ENCODE measurements at regions not wholly inside any gene's neighbourhood (a gene's known extent, or its start where the extent isn't known, plus 50 kb on each side); places are given as distances from the start of the nearest gene placed in this dataset.

GRCh38 chr7:97541188-97541587 lies 190.7 kb upstream of the TAC1 start:
- no peaks in the 10 kb centered on the region for H3K4me1 ChIP-seq
- no peak overlapping the region for H3K4me3 ChIP-seq
- 94 to 96% methylated on average over 14 of the region's 14 CpGs for WGBS, 2 donors
- no peaks in the 10 kb centered on the region for H3K36me3 ChIP-seq
- TF ChIP-seq, protein P1, sequence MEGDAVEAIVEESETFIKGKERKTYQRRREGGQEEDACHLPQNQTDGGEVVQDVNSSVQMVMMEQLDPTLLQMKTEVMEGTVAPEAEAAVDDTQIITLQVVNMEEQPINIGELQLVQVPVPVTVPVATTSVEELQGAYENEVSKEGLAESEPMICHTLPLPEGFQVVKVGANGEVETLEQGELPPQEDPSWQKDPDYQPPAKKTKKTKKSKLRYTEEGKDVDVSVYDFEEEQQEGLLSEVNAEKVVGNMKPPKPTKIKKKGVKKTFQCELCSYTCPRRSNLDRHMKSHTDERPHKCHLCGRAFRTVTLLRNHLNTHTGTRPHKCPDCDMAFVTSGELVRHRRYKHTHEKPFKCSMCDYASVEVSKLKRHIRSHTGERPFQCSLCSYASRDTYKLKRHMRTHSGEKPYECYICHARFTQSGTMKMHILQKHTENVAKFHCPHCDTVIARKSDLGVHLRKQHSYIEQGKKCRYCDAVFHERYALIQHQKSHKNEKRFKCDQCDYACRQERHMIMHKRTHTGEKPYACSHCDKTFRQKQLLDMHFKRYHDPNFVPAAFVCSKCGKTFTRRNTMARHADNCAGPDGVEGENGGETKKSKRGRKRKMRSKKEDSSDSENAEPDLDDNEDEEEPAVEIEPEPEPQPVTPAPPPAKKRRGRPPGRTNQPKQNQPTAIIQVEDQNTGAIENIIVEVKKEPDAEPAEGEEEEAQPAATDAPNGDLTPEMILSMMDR (IDR thresholded peaks at IDR 0.05), result no peak
- TF ChIP-seq EP300 (IDR thresholded peaks at IDR 0.05) (no peak), POLR2AphosphoS5 (IDR thresholded peaks at IDR 0.05) (no peak), POLR2A (IDR thresholded peaks at IDR 0.05) (no peak)
- no peak overlapping the region for H3K27ac ChIP-seq
- H3K9me3 ChIP-seq, result no peaks in the 10 kb centered on the region
- H3K27me3 ChIP-seq, result no peaks in the 10 kb centered on the region
- intact Hi-C loops (cut with DNase I), result no loop called here
- no peak for DNase-seq

DNA sequence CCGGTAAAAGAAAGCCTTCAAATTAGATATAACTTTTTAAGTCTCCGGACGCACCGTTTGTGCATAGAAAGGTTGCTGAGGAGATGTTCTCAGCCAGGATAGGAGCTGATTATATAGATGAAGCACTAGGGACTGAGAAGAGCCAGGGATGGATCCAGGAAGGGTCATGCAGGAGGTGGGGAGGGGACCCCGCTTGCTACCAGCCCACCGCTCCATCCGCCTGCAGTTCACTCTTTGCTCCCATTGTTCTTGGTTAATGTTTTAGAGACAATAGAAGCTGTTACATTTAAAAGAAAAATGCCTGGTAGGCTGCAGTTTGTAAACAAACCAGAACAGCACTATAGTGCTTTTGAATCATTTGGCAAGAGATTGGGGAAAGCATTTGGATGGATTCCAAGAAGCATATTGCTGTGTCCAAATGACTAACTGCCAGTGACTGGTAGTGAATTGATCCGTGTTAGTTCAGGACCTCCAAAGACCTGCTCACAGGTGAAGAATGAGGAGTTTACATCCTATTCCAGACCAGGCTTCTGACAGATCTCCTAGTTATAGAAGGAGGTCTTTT lies 175.9 kb upstream of the TAC1 start:
- H3K27ac ChIP-seq, result no peak overlapping the region
- DNase-seq, result no peak
- intact Hi-C loops (cut with DNase I), result no loop called here
- no peaks in the 10 kb centered on the region for H3K27me3 ChIP-seq
- H3K4me3 ChIP-seq, result no peak overlapping the region
- H3K36me3 ChIP-seq, result no peaks in the 10 kb centered on the region
- WGBS, 2 donors, result 16 to 77% methylated on average over 8 of the region's 8 CpGs
- TF ChIP-seq POLR2A (IDR thresholded peaks at IDR 0.05) (no peak), POLR2AphosphoS5 (IDR thresholded peaks at IDR 0.05) (no peak), EP300 (IDR thresholded peaks at IDR 0.05) (no peak)
- TF ChIP-seq, protein P1 (IDR thresholded peaks at IDR 0.05), result no peak
- peaks cover 0 to 3% (median 0%) of the 10 kb centered on the region in 4 donors for H3K9me3 ChIP-seq
- no peaks in the 10 kb centered on the region for H3K4me1 ChIP-seq

DNA sequence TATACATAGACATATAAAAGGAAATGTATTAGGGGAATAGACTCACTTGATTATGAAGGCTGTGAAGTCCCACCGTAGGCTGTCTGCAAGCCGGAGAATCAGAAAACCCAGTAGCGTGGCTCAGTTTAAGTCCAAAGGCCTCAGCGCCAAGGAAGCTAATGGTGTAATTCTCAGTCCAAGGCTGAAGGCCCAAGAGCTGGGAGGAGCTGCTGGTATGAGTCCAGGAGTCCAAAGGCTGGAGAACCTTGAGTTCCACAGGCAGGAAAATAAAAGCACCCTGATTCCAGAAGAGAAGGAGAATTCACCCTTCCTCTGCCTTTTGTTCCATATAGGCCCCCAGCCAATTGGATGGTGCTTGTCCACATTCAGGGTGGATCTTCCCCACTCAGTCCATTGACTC lies 166.2 kb upstream of the TAC1 start:
- H3K9me3 ChIP-seq, result peaks cover 0 to 3% (median 1%) of the 10 kb centered on the region in 4 donors
- H3K4me1 ChIP-seq, result no peaks in the 10 kb centered on the region
- no peak overlapping the region for H3K4me3 ChIP-seq
- H3K36me3 ChIP-seq, result no peaks in the 10 kb centered on the region
- H3K27ac ChIP-seq, result no peak overlapping the region
- TF ChIP-seq POLR2AphosphoS5 (IDR thresholded peaks at IDR 0.05), result no peak
- no peak for TF ChIP-seq EP300 (IDR thresholded peaks at IDR 0.05)
- TF ChIP-seq, protein P1 (IDR thresholded peaks at IDR 0.05), result no peak
- no peak for TF ChIP-seq POLR2A (IDR thresholded peaks at IDR 0.05)
- H3K27me3 ChIP-seq, result no peaks in the 10 kb centered on the region
- WGBS, 2 donors, result 27 to 82% methylated on average over 4 of the region's 4 CpGs
- no peak for DNase-seq
- intact Hi-C loops (cut with DNase I), result no loop called here

- whole genome bisulfite sequencing, 2 donors, result 87 to 92% methylated on average over 2 of the region's 2 CpGs
- TF ChIP-seq EP300 (IDR thresholded peaks at IDR 0.05) (no peak), POLR2A (IDR thresholded peaks at IDR 0.05) (no peak), POLR2AphosphoS5 (IDR thresholded peaks at IDR 0.05) (no peak)
- TF ChIP-seq, protein P1 (IDR thresholded peaks at IDR 0.05), result no peak
- H3K4me3 ChIP-seq, result no peak overlapping the region
- H3K9me3 ChIP-seq, result no peaks in the 10 kb centered on the region
- no peaks in the 10 kb centered on the region for H3K4me1 ChIP-seq
- intact Hi-C loops (cut with DNase I), result no loop called here
- H3K36me3 ChIP-seq, result no peaks in the 10 kb centered on the region
- no peak overlapping the region for H3K27ac ChIP-seq
- no peak for DNase-seq
- no peaks in the 10 kb centered on the region for H3K27me3 ChIP-seq
Measured at GRCh38 chr7:97573065-97573464, 158.8 kb upstream of the TAC1 start.

DNA sequence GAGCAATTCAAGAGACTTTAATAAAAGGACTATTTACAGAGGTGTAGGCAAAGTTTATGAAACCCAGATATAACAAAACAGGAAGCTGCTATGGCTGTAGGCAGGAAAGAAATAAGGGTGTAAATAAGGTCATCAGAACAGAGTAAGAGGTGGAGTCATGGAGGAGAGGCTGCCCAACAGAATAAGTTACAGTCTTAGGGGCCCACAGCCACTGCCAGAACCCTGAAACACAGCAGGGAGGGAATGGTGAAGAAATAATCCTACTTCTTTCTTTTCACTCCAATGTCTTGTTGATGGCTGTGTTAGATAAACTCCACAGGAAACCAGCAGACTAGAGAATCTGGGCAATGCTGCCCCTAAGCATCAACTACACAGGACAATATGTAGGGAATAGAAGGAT lies 155.8 kb upstream of the TAC1 start:
- DNase-seq, result no peak
- intact Hi-C loops (cut with DNase I), result no loop called here
- no peaks in the 10 kb centered on the region for H3K4me1 ChIP-seq
- H3K27ac ChIP-seq, result no peak overlapping the region
- H3K9me3 ChIP-seq, result no peaks in the 10 kb centered on the region
- H3K4me3 ChIP-seq, result no peak overlapping the region
- no peaks in the 10 kb centered on the region for H3K27me3 ChIP-seq
- no peaks in the 10 kb centered on the region for H3K36me3 ChIP-seq
- TF ChIP-seq, protein P1 (IDR thresholded peaks at IDR 0.05), result no peak
- TF ChIP-seq POLR2A (IDR thresholded peaks at IDR 0.05) (no peak), EP300 (IDR thresholded peaks at IDR 0.05) (no peak), POLR2AphosphoS5 (IDR thresholded peaks at IDR 0.05) (no peak)

Data from sigmoid colon (tissue), 6 donors.